Neutrophil (primary cell): ENCODE measurements at regions not wholly inside any gene's neighbourhood (a gene's known extent, or its start where the extent isn't known, plus 50 kb on each side); places are given as distances from the start of the nearest gene placed in this dataset.

ENCODE experiments used
- H3K27ac ChIP-seq: fragments of 200-600 bp; sonication (generic); 2 replicates; pipeline ENCODE4 v1.5.1; 2016; ENCODE audit warnings: mild to moderate bottlenecking, moderate library complexity
- H3K27me3 ChIP-seq: fragments of 200-600 bp; sonication (generic); 2 replicates; pipeline ENCODE4 v1.6.0; 2016; ENCODE audit warnings: mild to moderate bottlenecking
- H3K36me3 ChIP-seq: fragments of 200-600 bp; sonication (generic); 2 replicates; pipeline ENCODE4 v1.5.1; 2017
- H3K4me1 ChIP-seq, 2 experiments: fragments of 200-600 bp in 1 of 2; sonication (generic) in 1 of 2; 1 replicate in 1 of 2; 2 replicates in 1 of 2; pipeline versions ENCODE4 v1.5.1 to v1.6.1; 2013 to 2016; ENCODE audit warnings: low read depth in 1 of 2, low read length in 1 of 2, mild to moderate bottlenecking in 1 of 2, moderate library complexity in 1 of 2; ENCODE audit not compliant: control insufficient read depth in 1 of 2, insufficient read depth in 1 of 2
- H3K4me3 ChIP-seq, 2 experiments: fragments of 200-600 bp in 1 of 2; sonication (generic) in 1 of 2; 1 replicate in 1 of 2; 2 replicates in 1 of 2; pipeline ENCODE4 v1.5.1; 2013 to 2016; ENCODE audit warnings: low read depth in 1 of 2, low read length in 1 of 2, mild to moderate bottlenecking in 1 of 2, moderate library complexity in 1 of 2
- H3K9me3 ChIP-seq: fragments of 200-600 bp; sonication (generic); 2 replicates; pipeline ENCODE4 v1.5.1; 2016
- CTCF ChIP-seq: fragments of 200-600 bp; sonication (generic); IDR thresholded peaks from 2 replicates; pipeline ENCODE4 v1.5.1; 2016; ENCODE audit warnings: antibody characterized with exemption

GRCh38 chr1:58864654-58865053, 80.8 kb upstream of the JUN start:
- no peak overlapping the region for H3K27ac ChIP-seq
- no peak overlapping the region for H3K4me3 ChIP-seq
- H3K9me3 ChIP-seq = no peaks in the 10 kb centered on the region
- H3K36me3 ChIP-seq = no peaks in the 10 kb centered on the region
- no peaks in the 10 kb centered on the region for H3K27me3 ChIP-seq
- TF ChIP-seq CTCF = no peak
- H3K4me1 ChIP-seq = no peaks in the 10 kb centered on the region

GRCh38 chr1:58866578-58866977, 82.7 kb upstream of the JUN start:
- Histone ChIP-seq H3K9me3 (no peaks in the 10 kb centered on the region), H3K27ac (no peak overlapping the region), H3K27me3 (no peaks in the 10 kb centered on the region), H3K36me3 (no peaks in the 10 kb centered on the region), H3K4me3 (no peak overlapping the region), H3K4me1 (no peaks in the 10 kb centered on the region)
- TF ChIP-seq CTCF = no peak

GRCh38 chr1:58869638-58870297, 85.9 kb upstream of the JUN start:
- Histone ChIP-seq H3K27ac (no peak overlapping the region), H3K36me3 (no peaks in the 10 kb centered on the region), H3K9me3 (no peaks in the 10 kb centered on the region), H3K4me1 (no peaks in the 10 kb centered on the region), H3K4me3 (no peak overlapping the region), H3K27me3 (no peaks in the 10 kb centered on the region)
- no peak for TF ChIP-seq CTCF

- Histone ChIP-seq H3K36me3 (no peaks in the 10 kb centered on the region), H3K4me1 (no peaks in the 10 kb centered on the region), H3K4me3 (no peak overlapping the region), H3K9me3 (no peaks in the 10 kb centered on the region), H3K27me3 (no peaks in the 10 kb centered on the region), H3K27ac (no peak overlapping the region)
- no peak for TF ChIP-seq CTCF
These were observed 86.4 kb upstream of the JUN start for GRCh38 chr1:58870298-58870676.

GRCh38 chr1:58874342-58874741, 90.5 kb upstream of the JUN start:
- Histone ChIP-seq H3K27me3 (no peaks in the 10 kb centered on the region), H3K9me3 (no peaks in the 10 kb centered on the region), H3K27ac (no peak overlapping the region), H3K4me3 (no peak overlapping the region), H3K4me1 (no peaks in the 10 kb centered on the region), H3K36me3 (no peaks in the 10 kb centered on the region)
- no peak for TF ChIP-seq CTCF
